HL-60 (cell line): ENCODE measurements at regions not wholly inside any gene's neighbourhood (a gene's known extent, or its start where the extent isn't known, plus 50 kb on each side); places are given as distances from the start of the nearest gene placed in this dataset.

ENCODE experiments used
- GABPA ChIP-seq: IDR thresholded peaks from 2 replicates; pipeline ENCODE4 v1.6.1; 2012; ENCODE audit warnings: low read depth
- POLR2AphosphoS5 ChIP-seq: IDR thresholded peaks from 2 replicates; pipeline ENCODE4 v1.6.1; 2012; ENCODE audit warnings: low read depth
- SPI1 ChIP-seq: IDR thresholded peaks from 2 replicates; pipeline ENCODE4 v1.6.1; 2012; ENCODE audit warnings: low read depth, mild to moderate bottlenecking, borderline replicate concordance
- TF ChIP-seq, protein P1 (sequence below): IDR thresholded peaks from one replicate; pipeline ENCODE4 v1.5.1; 2011; ENCODE audit warnings: low read length, control low read depth, inconsistent platforms; ENCODE audit not compliant: insufficient read depth
- TF ChIP-seq, protein P2 (sequence below): IDR thresholded peaks from 2 replicates; pipeline ENCODE4 v1.6.1; 2012; ENCODE audit warnings: low read depth; ENCODE audit not compliant: insufficient replicate concordance

DNA sequence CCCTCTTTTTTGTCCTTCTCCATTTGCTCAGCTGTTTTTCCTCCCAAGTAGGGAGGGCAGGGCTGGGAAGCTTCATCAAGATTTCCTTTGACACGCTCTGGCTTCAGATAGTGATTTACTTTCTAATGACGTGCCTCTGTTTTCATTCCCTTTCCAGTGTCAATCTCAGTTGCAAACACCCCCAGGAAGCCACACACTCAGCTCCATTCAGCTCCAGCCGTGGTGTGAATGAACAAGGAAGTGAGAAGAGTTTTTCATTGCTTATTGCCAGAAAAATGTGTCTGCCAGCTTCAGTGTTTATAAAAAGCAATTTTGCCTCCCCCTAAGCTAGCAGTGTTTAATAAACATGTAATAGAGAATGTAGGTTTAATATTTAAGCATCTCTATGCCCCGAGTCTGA, 108.7 kb upstream of the DPP6 start:
- TF ChIP-seq, protein P1, sequence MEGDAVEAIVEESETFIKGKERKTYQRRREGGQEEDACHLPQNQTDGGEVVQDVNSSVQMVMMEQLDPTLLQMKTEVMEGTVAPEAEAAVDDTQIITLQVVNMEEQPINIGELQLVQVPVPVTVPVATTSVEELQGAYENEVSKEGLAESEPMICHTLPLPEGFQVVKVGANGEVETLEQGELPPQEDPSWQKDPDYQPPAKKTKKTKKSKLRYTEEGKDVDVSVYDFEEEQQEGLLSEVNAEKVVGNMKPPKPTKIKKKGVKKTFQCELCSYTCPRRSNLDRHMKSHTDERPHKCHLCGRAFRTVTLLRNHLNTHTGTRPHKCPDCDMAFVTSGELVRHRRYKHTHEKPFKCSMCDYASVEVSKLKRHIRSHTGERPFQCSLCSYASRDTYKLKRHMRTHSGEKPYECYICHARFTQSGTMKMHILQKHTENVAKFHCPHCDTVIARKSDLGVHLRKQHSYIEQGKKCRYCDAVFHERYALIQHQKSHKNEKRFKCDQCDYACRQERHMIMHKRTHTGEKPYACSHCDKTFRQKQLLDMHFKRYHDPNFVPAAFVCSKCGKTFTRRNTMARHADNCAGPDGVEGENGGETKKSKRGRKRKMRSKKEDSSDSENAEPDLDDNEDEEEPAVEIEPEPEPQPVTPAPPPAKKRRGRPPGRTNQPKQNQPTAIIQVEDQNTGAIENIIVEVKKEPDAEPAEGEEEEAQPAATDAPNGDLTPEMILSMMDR = no peak
- TF ChIP-seq GABPA (no peak), POLR2AphosphoS5 (no peak), SPI1 (no peak)
- TF ChIP-seq, protein P2, sequence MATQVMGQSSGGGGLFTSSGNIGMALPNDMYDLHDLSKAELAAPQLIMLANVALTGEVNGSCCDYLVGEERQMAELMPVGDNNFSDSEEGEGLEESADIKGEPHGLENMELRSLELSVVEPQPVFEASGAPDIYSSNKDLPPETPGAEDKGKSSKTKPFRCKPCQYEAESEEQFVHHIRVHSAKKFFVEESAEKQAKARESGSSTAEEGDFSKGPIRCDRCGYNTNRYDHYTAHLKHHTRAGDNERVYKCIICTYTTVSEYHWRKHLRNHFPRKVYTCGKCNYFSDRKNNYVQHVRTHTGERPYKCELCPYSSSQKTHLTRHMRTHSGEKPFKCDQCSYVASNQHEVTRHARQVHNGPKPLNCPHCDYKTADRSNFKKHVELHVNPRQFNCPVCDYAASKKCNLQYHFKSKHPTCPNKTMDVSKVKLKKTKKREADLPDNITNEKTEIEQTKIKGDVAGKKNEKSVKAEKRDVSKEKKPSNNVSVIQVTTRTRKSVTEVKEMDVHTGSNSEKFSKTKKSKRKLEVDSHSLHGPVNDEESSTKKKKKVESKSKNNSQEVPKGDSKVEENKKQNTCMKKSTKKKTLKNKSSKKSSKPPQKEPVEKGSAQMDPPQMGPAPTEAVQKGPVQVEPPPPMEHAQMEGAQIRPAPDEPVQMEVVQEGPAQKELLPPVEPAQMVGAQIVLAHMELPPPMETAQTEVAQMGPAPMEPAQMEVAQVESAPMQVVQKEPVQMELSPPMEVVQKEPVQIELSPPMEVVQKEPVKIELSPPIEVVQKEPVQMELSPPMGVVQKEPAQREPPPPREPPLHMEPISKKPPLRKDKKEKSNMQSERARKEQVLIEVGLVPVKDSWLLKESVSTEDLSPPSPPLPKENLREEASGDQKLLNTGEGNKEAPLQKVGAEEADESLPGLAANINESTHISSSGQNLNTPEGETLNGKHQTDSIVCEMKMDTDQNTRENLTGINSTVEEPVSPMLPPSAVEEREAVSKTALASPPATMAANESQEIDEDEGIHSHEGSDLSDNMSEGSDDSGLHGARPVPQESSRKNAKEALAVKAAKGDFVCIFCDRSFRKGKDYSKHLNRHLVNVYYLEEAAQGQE = no peak
